Esophagus squamous epithelium (tissue), 5 donors: ENCODE measurements at regions not wholly inside any gene's neighbourhood (a gene's known extent, or its start where the extent isn't known, plus 50 kb on each side); places are given as distances from the start of the nearest gene placed in this dataset.
"Not testable (repeated sequence)": the region's sequence is repeated elsewhere in the genome, so short reads cannot be mapped to it uniquely, and the experiment has no call there.

Source experiments
- DNase-seq: peaks from one replicate; lab custom pipeline; 2025; lab: John Stamatoyannopoulos, UW
- H3K27ac ChIP-seq, 4 donors: fragments of 200-600 bp; sonication (generic); one replicate each; pipeline ENCODE4 v1.5.1; 2016 to 2019; ENCODE audit warnings: mild to moderate bottlenecking in 1 of 4
- H3K27me3 ChIP-seq, 4 donors: fragments of 200-600 bp; sonication (generic); 1 replicate in 3 of 4; 2 replicates in 1 of 4; pipeline versions ENCODE4 v1.5.1 to v1.6.0; 2017 to 2021; ENCODE audit warnings: antibody characterized with exemption in 1 of 4
- H3K36me3 ChIP-seq, 3 donors: fragments of 200-600 bp; sonication (generic); one replicate each; pipeline ENCODE4 v1.5.1; 2016 to 2019
- H3K4me1 ChIP-seq, 3 donors: fragments of 200-600 bp; sonication (generic); one replicate each; pipeline ENCODE4 v1.5.1; 2017 to 2019
- H3K4me3 ChIP-seq, 4 donors: fragments of 200-600 bp; sonication (generic); 1 replicate in 3 of 4; 2 replicates in 1 of 4; pipeline ENCODE4 v1.5.1; 2016 to 2019; ENCODE audit warnings: mild to moderate bottlenecking in 2 of 4, moderate library complexity in 1 of 4
- H3K9me3 ChIP-seq, 3 donors: fragments of 200-600 bp; sonication (generic); one replicate each; pipeline ENCODE4 v1.5.1; 2016 to 2019
- CTCF ChIP-seq, 6 experiments: fragments of 450-650 bp in 4 of 6; fragments of 200-600 bp in 2 of 6; sonication (generic) in 2 of 6; IDR thresholded peaks; one replicate each; pipeline ENCODE4 v1.5.1; 2016 to 2019; ENCODE audit warnings: antibody characterized with exemption in 6 of 6, mild to moderate bottlenecking in 4 of 6, moderate library complexity in 4 of 6
- POLR2A ChIP-seq, 4 donors: fragments of 450-650 bp; IDR thresholded peaks; one replicate each; pipeline ENCODE4 v1.6.1; 2017; ENCODE audit warnings: antibody characterized with exemption in 4 of 4, mild to moderate bottlenecking in 4 of 4, moderate library complexity in 3 of 4
- WGBS, 2 donors: methylation state at CpG; one replicate each; pipeline ENCODE4 v1.1.5; 2018; 5-methylcytosine and 5-hydroxymethylcytosine counted together
- intact Hi-C: fragments of 100-400 bp; cut with DNase I; formaldehyde crosslinking; loops from one replicate; pipeline ENCODE4 v1.15.0; 2022
- donor health status: DM: yes; HTN: yes; CAD: no.

DNA sequence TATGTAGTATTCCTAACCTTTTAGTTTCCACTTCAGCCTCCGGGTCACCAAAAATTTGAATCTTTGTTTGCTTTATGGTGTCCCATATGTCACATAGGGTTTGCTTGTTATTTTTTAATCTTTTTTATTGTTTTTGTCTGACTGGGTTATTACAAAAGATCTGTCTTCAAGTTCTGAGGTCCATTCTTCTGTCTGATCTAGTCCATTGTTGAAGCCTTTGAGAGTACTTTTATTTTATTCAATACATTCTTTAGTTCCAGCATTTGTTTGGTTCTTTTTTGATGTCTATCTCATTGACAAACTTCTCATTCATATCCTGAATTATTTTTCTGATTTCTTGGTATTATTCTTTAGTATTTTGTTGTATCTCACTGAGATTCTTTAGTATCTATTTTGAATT, 99.8 kb downstream of the GPR65 start:
- 77 to 85% methylated on average over 1 of the region's 1 CpG for WGBS, 2 donors
- no peak for TF ChIP-seq CTCF (IDR thresholded peaks at IDR 0.05)
- TF ChIP-seq POLR2A (IDR thresholded peaks at IDR 0.05): no peak
- no peak for DNase-seq
- Histone ChIP-seq H3K9me3 (peaks cover 0 to 8% (median 0%) of the 10 kb centered on the region in 3 donors), H3K4me3 (no peak overlapping the region), H3K4me1 (no peaks in the 10 kb centered on the region), H3K27ac (no peak overlapping the region), H3K36me3 (no peaks in the 10 kb centered on the region), H3K27me3 (no peaks in the 10 kb centered on the region)
- intact Hi-C loops: no loop called here

DNA sequence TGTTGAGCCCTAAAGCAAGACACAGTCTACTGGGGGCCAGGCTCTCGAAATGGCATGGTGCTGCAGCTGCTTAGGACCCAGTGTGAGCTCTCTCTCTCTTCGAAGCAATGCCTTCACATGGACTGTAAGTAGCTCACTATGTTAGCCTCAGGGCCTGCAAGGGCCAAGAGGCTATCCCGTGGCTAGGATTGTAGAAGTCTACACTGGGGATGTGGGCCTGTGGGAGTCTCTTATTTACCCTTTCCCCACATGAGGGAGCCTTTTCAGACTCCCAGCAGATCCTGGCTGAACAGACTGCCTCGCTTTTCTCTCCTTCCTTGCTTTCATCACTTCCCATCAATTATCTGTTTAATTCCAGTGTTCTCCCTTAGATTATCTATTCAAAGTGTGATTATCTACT, 101.4 kb downstream of the GPR65 start:
- DNase-seq: no peak
- TF ChIP-seq CTCF (IDR thresholded peaks at IDR 0.05) (no peak), POLR2A (IDR thresholded peaks at IDR 0.05) (no peak)
- Histone ChIP-seq H3K36me3 (no peaks in the 10 kb centered on the region), H3K9me3 (peaks cover 0 to 8% (median 0%) of the 10 kb centered on the region in 3 donors), H3K27ac (no peak overlapping the region), H3K4me1 (no peaks in the 10 kb centered on the region), H3K4me3 (no peak overlapping the region), H3K27me3 (no peaks in the 10 kb centered on the region)
- intact Hi-C loops: no loop called here
- WGBS, 2 donors: 67 to 91% methylated on average over 1 to 4 of the region's 4 CpGs

- H3K36me3 ChIP-seq, H3K4me1 ChIP-seq, H3K27ac ChIP-seq, H3K27me3 ChIP-seq, DNase-seq, H3K9me3 ChIP-seq, intact Hi-C loops, H3K4me3 ChIP-seq: not testable (repeated sequence)
- WGBS, 2 donors: 47% methylated on average over 5 of the region's 7 CpGs; no CpG with 5 or more reads in 1 of the 2 donors
Measured at GRCh38 chr14:88127669-88128068, 122.7 kb downstream of the GPR65 start.

GRCh38 chr14:88128816-88129215, 123.9 kb downstream of the GPR65 start:
- intact Hi-C loops: no loop called here
- H3K27me3 ChIP-seq: no peaks in the 10 kb centered on the region
- DNase-seq: no peak
- WGBS, 2 donors: 64 to 100% methylated on average over 1 of the region's 1 CpG
- H3K4me1 ChIP-seq: peaks cover 0 to 6% (median 0%) of the 10 kb centered on the region in 3 donors
- TF ChIP-seq POLR2A (IDR thresholded peaks at IDR 0.05): no peak
- no peak for TF ChIP-seq CTCF (IDR thresholded peaks at IDR 0.05)
- H3K9me3 ChIP-seq: no peaks in the 10 kb centered on the region
- H3K36me3 ChIP-seq: no peaks in the 10 kb centered on the region
- H3K27ac ChIP-seq: no peak overlapping the region
- H3K4me3 ChIP-seq: no peak overlapping the region

DNA sequence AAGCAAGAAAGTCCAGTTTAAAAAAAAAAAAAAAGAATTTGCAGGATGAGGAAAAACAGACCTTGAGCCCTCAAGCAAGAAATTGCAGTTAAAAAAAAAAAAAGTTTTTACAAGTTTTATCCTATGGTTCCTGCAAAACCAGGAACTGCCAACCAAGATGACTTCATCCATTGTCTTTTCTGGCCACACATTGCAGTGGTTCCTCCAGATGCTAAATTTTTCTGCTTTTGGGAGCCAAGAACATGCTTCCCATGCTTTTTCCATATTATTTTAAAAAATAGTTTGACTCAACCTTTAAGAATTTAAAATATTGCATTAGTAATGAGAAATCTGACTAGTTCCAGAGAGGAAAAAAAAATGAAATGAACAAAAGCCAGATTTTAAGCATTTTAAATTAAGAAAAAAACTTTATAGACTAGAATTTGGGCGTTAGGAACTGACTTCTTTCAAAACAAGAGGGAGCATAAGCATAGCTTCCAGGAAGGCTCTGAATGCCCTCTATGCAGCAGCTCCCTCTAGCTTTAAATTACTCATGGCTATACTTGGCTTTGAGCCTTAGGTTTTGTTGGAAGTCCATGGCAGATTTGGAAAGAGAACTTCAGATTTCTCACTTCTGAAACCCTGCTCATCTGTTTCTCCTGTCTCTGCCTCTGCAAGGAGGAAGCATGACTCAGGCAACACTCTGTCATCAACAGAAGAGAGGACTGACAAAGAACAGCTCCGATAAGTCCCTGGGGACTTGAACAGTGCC, 124.5 kb downstream of the GPR65 start:
- WGBS, 2 donors: 16 to 19% methylated on average over 2 of the region's 2 CpGs

More for the DNA sequence above, 124.5 kb downstream of the GPR65 start:
- Histone ChIP-seq H3K36me3 (no peaks in the 10 kb centered on the region), H3K27me3 (no peaks in the 10 kb centered on the region), H3K9me3 (no peaks in the 10 kb centered on the region), H3K27ac (peak overlapping the region in 2 of 4 donors; percentile 9 to 50), H3K4me3 (no peak overlapping the region), H3K4me1 (peaks cover 0 to 6% (median 0%) of the 10 kb centered on the region in 3 donors)
- DNase-seq: no peak
- intact Hi-C loops: no loop called here
- TF ChIP-seq POLR2A (IDR thresholded peaks at IDR 0.05) (no peak), CTCF (IDR thresholded peaks at IDR 0.05) (no peak)
